H1 (cell line): ENCODE measurements at regions not wholly inside any gene's neighbourhood (a gene's known extent, or its start where the extent isn't known, plus 50 kb on each side); places are given as distances from the start of the nearest gene placed in this dataset.

Experiments
- CTCF ChIA-PET: fragments of 300-600 bp; sonication (Branson Sonifier 250); formaldehyde crosslinking; loops from one replicate; lab custom pipeline; 2021; ENCODE audit not compliant: partially characterized antibody; lab: Charles Lee
- POLR2A ChIA-PET: fragments of 300-600 bp; sonication (Branson Sonifier 250); formaldehyde crosslinking; loops from one replicate; lab custom pipeline; 2021; ENCODE audit warnings: inconsistent platforms; ENCODE audit not compliant: partially characterized antibody; lab: Charles Lee
- DNase-seq, 2 experiments: peaks; one replicate each; pipeline versions ENCODE4 v3.0.0 to v3.0.0-alpha.2; 2010 to 2022; ENCODE audit warnings: low spot score in 2 of 2, low read depth in 1 of 2, mixed read lengths in 1 of 2
- FAIRE-seq: peaks from 2 replicates; lab custom pipeline; 2011; peaks lifted over from hg19 to GRCh38; lab: Jason Lieb, UNC
- H2AFZ ChIP-seq: 2 replicates; pipeline ENCODE4 v1.8.1; 2012; ENCODE audit warnings: low read length, inconsistent platforms
- H2AK5ac ChIP-seq: 2 replicates; pipeline ENCODE4 v1.6.1; 2013; ENCODE audit warnings: low read depth, low read length
- H2BK120ac ChIP-seq: replicated peaks from 2 replicates; pipeline ENCODE3; 2013; ENCODE audit warnings: low read depth, low read length, inconsistent platforms
- H2BK12ac ChIP-seq: 2 replicates; pipeline ENCODE4 v1.6.1; 2013; ENCODE audit warnings: low read depth, low read length
- H2BK15ac ChIP-seq: 2 replicates; pipeline ENCODE4 v1.6.1; 2013; ENCODE audit warnings: low read length
- H2BK20ac ChIP-seq: 2 replicates; pipeline ENCODE4 v1.6.1; 2013; ENCODE audit warnings: low read length
- H2BK5ac ChIP-seq: 2 replicates; pipeline ENCODE4 v1.6.1; 2013; ENCODE audit warnings: low read depth, low read length
- H3K14ac ChIP-seq: 2 replicates; pipeline ENCODE4 v1.6.1; 2013; ENCODE audit warnings: inconsistent platforms; ENCODE audit not compliant: insufficient read length
- H3K18ac ChIP-seq: 2 replicates; pipeline ENCODE4 v1.6.1; 2013; ENCODE audit warnings: low read length; ENCODE audit errors: extremely low read depth
- H3K23ac ChIP-seq: 2 replicates; pipeline ENCODE4 v1.6.1; 2013; ENCODE audit warnings: inconsistent platforms; ENCODE audit not compliant: insufficient read length
- H3K23me2 ChIP-seq: 2 replicates; pipeline ENCODE4 v1.6.1; 2013; ENCODE audit warnings: low read depth, low read length
- H3K27ac ChIP-seq: 2 replicates; pipeline ENCODE4 v1.6.1; 2011; ENCODE audit warnings: low read depth, low read length, inconsistent platforms
- H3K27me3 ChIP-seq, 4 experiments: replicated peaks in 1 of 4; 1 replicate in 1 of 4; 2 replicates in 3 of 4; pipeline versions ENCODE4 v1.6.1 to v1.8.1; 2011 to 2013; ENCODE audit warnings: low read length in 3 of 4, mild to moderate bottlenecking in 3 of 4, inconsistent platforms in 2 of 4, mixed read lengths in 2 of 4, moderate library complexity in 1 of 4; ENCODE audit not compliant: control insufficient read depth in 3 of 4, insufficient read depth in 3 of 4; ENCODE audit errors: extremely low read depth in 1 of 4
- H3K36me3 ChIP-seq, 4 experiments: 2 replicates each; pipeline versions ENCODE4 v1.6.1 to v1.8.1; 2011 to 2013; ENCODE audit warnings: mild to moderate bottlenecking in 4 of 4, low read length in 3 of 4, moderate library complexity in 2 of 4, control low read depth in 1 of 4, inconsistent platforms in 1 of 4; ENCODE audit not compliant: insufficient read depth in 4 of 4, control insufficient read depth in 2 of 4
- H3K4ac ChIP-seq: replicated peaks from 2 replicates; pipeline ENCODE3; 2013; ENCODE audit warnings: low read length, low read depth, mixed read lengths, inconsistent platforms; ENCODE audit not compliant: insufficient read length
- H3K4me1 ChIP-seq, 4 experiments: replicated peaks in 1 of 4; 1 replicate in 1 of 4; 2 replicates in 3 of 4; pipeline versions ENCODE4 v1.6.1 to v1.8.1; 2011 to 2013; ENCODE audit warnings: low read length in 3 of 4, inconsistent platforms in 2 of 4, mixed read lengths in 1 of 4; ENCODE audit not compliant: insufficient read depth in 4 of 4, control insufficient read depth in 3 of 4
- H3K4me2 ChIP-seq, 2 experiments: 2 replicates each; pipeline versions ENCODE4 v1.6.1 to v1.8.1; 2011 to 2013; ENCODE audit warnings: low read depth in 2 of 2, low read length in 2 of 2, control low read depth in 1 of 2, inconsistent platforms in 1 of 2, mild to moderate bottlenecking in 1 of 2; ENCODE audit not compliant: insufficient read depth in 1 of 2
- H3K4me3 ChIP-seq, 4 experiments: fragments of 200-600, 300-600 bp in 1 of 4; sonication (generic), shearing (Covaris generic), sonication (Bioruptor Twin) in 1 of 4; 2 replicates each; pipeline versions ENCODE4 v1.5.1 to v1.8.1; 2011 to 2016; ENCODE audit warnings: low read length in 4 of 4, low read depth in 3 of 4, control low read depth in 2 of 4, inconsistent platforms in 2 of 4, mild to moderate bottlenecking in 2 of 4, mixed read lengths in 1 of 4, moderate library complexity in 1 of 4; ENCODE audit not compliant: insufficient read depth in 2 of 4; ENCODE audit errors: extremely low read depth in 1 of 4
- H3K56ac ChIP-seq: replicated peaks from 2 replicates; pipeline ENCODE3; 2013; ENCODE audit warnings: low read depth, mild to moderate bottlenecking, mixed read lengths, low read length, inconsistent platforms; ENCODE audit not compliant: insufficient read length
- H3K79me1 ChIP-seq: 2 replicates; pipeline ENCODE4 v1.6.1; 2013; ENCODE audit warnings: low read depth, low read length, control low read depth
- H3K79me2 ChIP-seq, 2 experiments: 2 replicates each; pipeline versions ENCODE4 v1.6.1 to v1.8.1; 2012 to 2013; ENCODE audit warnings: low read length in 2 of 2, mild to moderate bottlenecking in 2 of 2, inconsistent platforms in 1 of 2; ENCODE audit not compliant: insufficient read depth in 2 of 2, control insufficient read depth in 1 of 2
- H3K9ac ChIP-seq, 4 experiments: replicated peaks in 1 of 4; 1 replicate in 1 of 4; 2 replicates in 3 of 4; pipeline versions ENCODE4 v1.6.1 to v1.8.1; 2011 to 2013; ENCODE audit warnings: low read depth in 3 of 4, low read length in 3 of 4, control low read depth in 2 of 4, mild to moderate bottlenecking in 2 of 4, moderate library complexity in 2 of 4, inconsistent platforms in 1 of 4; ENCODE audit errors: extremely low read depth in 1 of 4
- H3K9me3 ChIP-seq, 2 experiments: 2 replicates each; pipeline versions ENCODE4 v1.6.1 to v1.8.1; 2012 to 2013; ENCODE audit warnings: mild to moderate bottlenecking in 2 of 2, moderate library complexity in 2 of 2, control low read depth in 1 of 2, inconsistent platforms in 1 of 2, low read depth in 1 of 2, low read length in 1 of 2, mixed read lengths in 1 of 2; ENCODE audit not compliant: insufficient read depth in 2 of 2
- H4K20me1 ChIP-seq, 2 experiments: replicated peaks in 1 of 2; 2 replicates each; pipeline versions ENCODE3 to v1.8.1; 2011 to 2013; ENCODE audit warnings: inconsistent platforms in 2 of 2, low read length in 2 of 2, mild to moderate bottlenecking in 1 of 2; ENCODE audit not compliant: insufficient read depth in 2 of 2, control insufficient read depth in 1 of 2
- H4K5ac ChIP-seq: 2 replicates; pipeline ENCODE4 v1.6.1; 2013; ENCODE audit warnings: low read length, low read depth, mixed read lengths, inconsistent platforms; ENCODE audit not compliant: insufficient read length
- H4K8ac ChIP-seq: 2 replicates; pipeline ENCODE4 v1.8.0; 2013; ENCODE audit warnings: mild to moderate bottlenecking, moderate library complexity, low read length, inconsistent platforms; ENCODE audit not compliant: insufficient read depth; ENCODE audit errors: extremely low read depth
- H4K91ac ChIP-seq: replicated peaks from 2 replicates; pipeline ENCODE3; 2013; ENCODE audit warnings: low read length, mixed read lengths, inconsistent platforms; ENCODE audit not compliant: insufficient read length
- ASH2L ChIP-seq: fragments of 200-600, 300-600 bp; sonication (generic); IDR thresholded peaks from one replicate; pipeline ENCODE4 v1.7.1; 2017; ENCODE audit warnings: low read length
- CBX8 ChIP-seq: fragments of 300-800, 300-1000 bp; sonication (generic); IDR thresholded peaks from 2 replicates; pipeline ENCODE4 v1.7.1; 2016; ENCODE audit warnings: low read depth, low read length, borderline replicate concordance
- EGR1 ChIP-seq: IDR thresholded peaks from 2 replicates; pipeline ENCODE4 v1.6.1; 2011; ENCODE audit warnings: low read depth, low read length, borderline replicate concordance
- NRF1 ChIP-seq: IDR thresholded peaks from 2 replicates; pipeline ENCODE4 v1.6.1; 2011; ENCODE audit warnings: mild to moderate bottlenecking, low read depth, low read length, improper control_type of control experiment
- PHF8 ChIP-seq: fragments of 200-600 bp; sonication (generic); conservative IDR thresholded peaks from 2 replicates; pipeline ENCODE4 v1.7.1; 2012; ENCODE audit warnings: low read depth, mild to moderate bottlenecking, inconsistent platforms, low read length, moderate library complexity
- RAD21 ChIP-seq, 2 experiments: IDR thresholded peaks in 1 of 2; conservative IDR thresholded peaks in 1 of 2; 2 replicates each; pipeline ENCODE4 v1.6.1; 2011; ENCODE audit warnings: low read depth in 2 of 2, low read length in 2 of 2, improper control_type of control experiment in 1 of 2, inconsistent platforms in 1 of 2, mild to moderate bottlenecking in 1 of 2, moderate library complexity in 1 of 2
- RFX5 ChIP-seq: IDR thresholded peaks from 2 replicates; pipeline ENCODE4 v1.6.1; 2011; ENCODE audit warnings: low read depth, low read length, improper control_type of control experiment, borderline replicate concordance
- SAP30 ChIP-seq: fragments of 300-600 bp; sonication (generic); IDR thresholded peaks from 2 replicates; pipeline ENCODE4 v1.7.1; 2012; ENCODE audit warnings: low read length, moderate library complexity, mild to moderate bottlenecking, inconsistent platforms; ENCODE audit not compliant: insufficient read depth, insufficient replicate concordance
- YY1 ChIP-seq: IDR thresholded peaks from 2 replicates; pipeline ENCODE4 v1.6.1; 2011; ENCODE audit warnings: low read depth, mild to moderate bottlenecking, low read length
- ZNF274 ChIP-seq: IDR thresholded peaks from 2 replicates; pipeline ENCODE4 v1.7.0; 2012; ENCODE audit warnings: low read length, borderline replicate concordance; ENCODE audit errors: extremely low read depth
- WGBS, 2 experiments: shearing (Covaris generic) in 1 of 2; methylation state at CpG; one replicate each; pipeline versions ENCODE4 v1.1.6 to v1.1.7; 2013 to 2015; ENCODE audit warnings: low lambda C conversion rate in 2 of 2, mixed read lengths in 2 of 2, inconsistent platforms in 1 of 2, low coverage in 1 of 2, missing lambda C conversion rate in 1 of 2; ENCODE audit not compliant: insufficient replicate concordance in 2 of 2, insufficient coverage in 1 of 2, insufficient read length in 1 of 2; ENCODE audit errors: extremely low coverage in 1 of 2, missing lambda C conversion rate in 1 of 2; 5-methylcytosine and 5-hydroxymethylcytosine counted together
- TF ChIP-seq, protein P1 (sequence below): IDR thresholded peaks from 2 replicates; pipeline ENCODE4 v1.6.1; 2011; ENCODE audit warnings: low read depth, mild to moderate bottlenecking, low read length; ENCODE audit not compliant: insufficient read depth

DNA sequence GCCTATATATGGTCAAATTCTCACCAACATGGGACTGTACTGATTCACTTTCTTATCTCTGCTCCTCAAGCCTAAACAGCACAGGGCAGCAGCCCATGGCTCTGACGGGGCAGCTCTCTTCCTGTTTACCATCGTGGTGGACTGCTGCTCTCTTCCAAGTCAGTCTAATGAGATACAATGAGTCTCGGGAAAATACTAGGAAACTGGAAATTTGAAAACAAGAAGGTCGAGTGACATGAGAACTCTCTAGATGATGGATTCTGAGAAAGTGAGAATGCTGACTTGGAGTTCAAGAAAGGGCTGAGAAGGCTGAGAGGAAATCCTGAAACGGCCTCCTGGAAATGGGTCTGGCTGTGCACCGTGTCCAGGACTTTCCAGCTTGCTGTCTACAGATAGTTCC lies 122.8 kb upstream of the ARGLU1 start:
- no peak overlapping the region for H2BK15ac ChIP-seq
- ChIA-PET CTCF (no interaction called here), POLR2A (no interaction called here)
- no peak overlapping the region for H3K9ac ChIP-seq
- no peak overlapping the region for H2BK12ac ChIP-seq
- H4K8ac ChIP-seq = no peak overlapping the region
- H3K36me3 ChIP-seq = no peaks in the 10 kb centered on the region
- no peak overlapping the region for H3K23ac ChIP-seq
- DNase-seq = no peak
- no peak overlapping the region for H3K4me3 ChIP-seq
- no peaks in the 10 kb centered on the region for H3K23me2 ChIP-seq
- 0 out of 2 replicates have a peak overlapping the region, but pooled peaks have one; percentile 30 for H2AFZ ChIP-seq
- no peak overlapping the region for H3K27ac ChIP-seq
- H3K18ac ChIP-seq = no peak overlapping the region
- TF ChIP-seq PHF8 = no peak
- TF ChIP-seq, protein P1, sequence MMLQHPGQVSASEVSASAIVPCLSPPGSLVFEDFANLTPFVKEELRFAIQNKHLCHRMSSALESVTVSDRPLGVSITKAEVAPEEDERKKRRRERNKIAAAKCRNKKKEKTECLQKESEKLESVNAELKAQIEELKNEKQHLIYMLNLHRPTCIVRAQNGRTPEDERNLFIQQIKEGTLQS = no peak
- TF ChIP-seq YY1 = no peak
- no peak for TF ChIP-seq RAD21 (IDR thresholded peaks at IDR 0.05 in 1 of 2, conservative IDR thresholded peaks at IDR 0.05 in 1 of 2; ENCODE audit: low read depth in 2 of 2, low read length in 2 of 2)
- no peak for TF ChIP-seq EGR1
- TF ChIP-seq ASH2L = no peak
- TF ChIP-seq RFX5 = no peak
- TF ChIP-seq SAP30 = no peak
- no peak for TF ChIP-seq ZNF274
- no peak for TF ChIP-seq CBX8
- TF ChIP-seq NRF1 = no peak
- no peak overlapping the region for H3K4me2 ChIP-seq
- H4K20me1 ChIP-seq = no peaks in the 10 kb centered on the region
- H3K4ac ChIP-seq = no peak overlapping the region
- 93% methylated on average over 6 of the region's 6 CpGs; no CpG with 5 or more reads in 1 of the 2 experiments for WGBS, 2 experiments
- H4K5ac ChIP-seq = no peak overlapping the region
- H3K27me3 ChIP-seq = no peaks in the 10 kb centered on the region
- H3K4me1 ChIP-seq = 0 out of 7 replicates have a peak, but pooled peaks cover 0 to 4% (median 0%) of the 10 kb centered on the region in 4 experiments
- H3K56ac ChIP-seq = no peak overlapping the region
- no peaks in the 10 kb centered on the region for H3K9me3 ChIP-seq
- no peak for FAIRE-seq
- no peak overlapping the region for H2AK5ac ChIP-seq
- H2BK120ac ChIP-seq = no peak overlapping the region
- no peak overlapping the region for H3K14ac ChIP-seq
- H4K91ac ChIP-seq = no peak overlapping the region
- H2BK20ac ChIP-seq = no peak overlapping the region
- no peaks in the 10 kb centered on the region for H3K79me1 ChIP-seq
- H2BK5ac ChIP-seq = no peak overlapping the region
- no peaks in the 10 kb centered on the region for H3K79me2 ChIP-seq
